Tibial nerve (tissue), 4 donors: ENCODE measurements at regions not wholly inside any gene's neighbourhood (a gene's known extent, or its start where the extent isn't known, plus 50 kb on each side); places are given as distances from the start of the nearest gene placed in this dataset.
"Not testable (repeated sequence)": the region's sequence is repeated elsewhere in the genome, so short reads cannot be mapped to it uniquely, and the experiment has no call there.

Source experiments
- DNase-seq, 2 donors: peaks; one replicate each; pipeline ENCODE4 v3.0.0-alpha.2; 2019; ENCODE audit warnings: low spot score in 2 of 2
- H3K27ac ChIP-seq, 4 donors: fragments of 200-600 bp; sonication (generic) in 3 of 4; one replicate each; pipeline ENCODE4 v1.5.1; 2017 to 2019; ENCODE audit warnings: mild to moderate bottlenecking in 1 of 4
- H3K27me3 ChIP-seq, 2 donors: fragments of 200-600 bp; sonication (generic) in 1 of 2; one replicate each; pipeline versions ENCODE4 v1.5.1 to v1.6.0; 2017 to 2019
- H3K36me3 ChIP-seq, 3 donors: fragments of 200-600 bp; sonication (generic); one replicate each; pipeline ENCODE4 v1.5.1; 2018 to 2019
- H3K4me1 ChIP-seq, 4 donors: fragments of 200-600 bp; sonication (generic) in 3 of 4; one replicate each; pipeline ENCODE4 v1.5.1; 2017 to 2019
- H3K4me3 ChIP-seq, 4 donors: fragments of 200-600 bp; sonication (generic) in 3 of 4; one replicate each; pipeline ENCODE4 v1.5.1; 2017 to 2019; ENCODE audit warnings: mild to moderate bottlenecking in 1 of 4, moderate library complexity in 1 of 4
- H3K9me3 ChIP-seq, 4 donors: fragments of 200-600 bp; sonication (generic) in 3 of 4; one replicate each; pipeline ENCODE4 v1.5.1; 2017 to 2019
- EP300 ChIP-seq, 2 donors: sonication (generic); formaldehyde crosslinking; IDR thresholded peaks; one replicate each; pipeline ENCODE4 v1.6.1; 2017; ENCODE audit warnings: antibody characterized with exemption in 2 of 2, mild to moderate bottlenecking in 1 of 2
- POLR2A ChIP-seq, 2 donors: fragments of 450-650 bp; IDR thresholded peaks; one replicate each; pipeline ENCODE4 v1.6.1; 2017; ENCODE audit warnings: antibody characterized with exemption in 2 of 2, mild to moderate bottlenecking in 2 of 2, moderate library complexity in 2 of 2
- WGBS, 2 donors: methylation state at CpG; one replicate each; pipeline ENCODE4 v1.1.5; 2018; 5-methylcytosine and 5-hydroxymethylcytosine counted together
- TF ChIP-seq, protein P1 (sequence below), 5 experiments: fragments of 200-600 bp in 3 of 5; fragments of 450-650 bp in 2 of 5; sonication (generic) in 3 of 5; IDR thresholded peaks; one replicate each; pipeline ENCODE4 v1.5.1; 2016 to 2019; ENCODE audit warnings: antibody characterized with exemption in 5 of 5, mild to moderate bottlenecking in 3 of 5, moderate library complexity in 2 of 5

DNA sequence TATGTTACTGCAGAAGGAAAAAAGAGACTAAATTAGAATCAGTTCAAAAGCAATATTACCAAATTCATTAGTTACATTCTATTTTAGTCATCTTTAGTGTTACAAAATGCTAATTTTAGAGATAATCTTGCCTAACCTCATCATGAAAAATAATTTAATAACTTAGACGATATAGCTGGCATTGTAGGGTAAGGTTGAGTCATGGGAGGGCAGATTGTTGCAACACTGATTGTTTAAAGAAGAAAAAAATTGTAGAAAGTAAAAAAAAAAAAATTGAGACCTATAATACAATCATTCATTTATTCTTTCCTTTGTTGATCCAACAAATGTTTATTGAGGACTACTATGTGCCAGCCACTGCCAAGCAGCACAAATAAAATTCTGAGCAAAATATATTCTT is 330.9 kb downstream of the GBA3 start:
- TF ChIP-seq POLR2A (IDR thresholded peaks at IDR 0.05) (no peak), EP300 (IDR thresholded peaks at IDR 0.05) (no peak)
- TF ChIP-seq, protein P1, sequence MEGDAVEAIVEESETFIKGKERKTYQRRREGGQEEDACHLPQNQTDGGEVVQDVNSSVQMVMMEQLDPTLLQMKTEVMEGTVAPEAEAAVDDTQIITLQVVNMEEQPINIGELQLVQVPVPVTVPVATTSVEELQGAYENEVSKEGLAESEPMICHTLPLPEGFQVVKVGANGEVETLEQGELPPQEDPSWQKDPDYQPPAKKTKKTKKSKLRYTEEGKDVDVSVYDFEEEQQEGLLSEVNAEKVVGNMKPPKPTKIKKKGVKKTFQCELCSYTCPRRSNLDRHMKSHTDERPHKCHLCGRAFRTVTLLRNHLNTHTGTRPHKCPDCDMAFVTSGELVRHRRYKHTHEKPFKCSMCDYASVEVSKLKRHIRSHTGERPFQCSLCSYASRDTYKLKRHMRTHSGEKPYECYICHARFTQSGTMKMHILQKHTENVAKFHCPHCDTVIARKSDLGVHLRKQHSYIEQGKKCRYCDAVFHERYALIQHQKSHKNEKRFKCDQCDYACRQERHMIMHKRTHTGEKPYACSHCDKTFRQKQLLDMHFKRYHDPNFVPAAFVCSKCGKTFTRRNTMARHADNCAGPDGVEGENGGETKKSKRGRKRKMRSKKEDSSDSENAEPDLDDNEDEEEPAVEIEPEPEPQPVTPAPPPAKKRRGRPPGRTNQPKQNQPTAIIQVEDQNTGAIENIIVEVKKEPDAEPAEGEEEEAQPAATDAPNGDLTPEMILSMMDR (IDR thresholded peaks at IDR 0.05) = no peak
- Histone ChIP-seq H3K27ac (no peak overlapping the region), H3K4me3 (no peak overlapping the region), H3K36me3 (no peaks in the 10 kb centered on the region), H3K27me3 (no peaks in the 10 kb centered on the region), H3K4me1 (peaks cover 0 to 6% (median 0%) of the 10 kb centered on the region in 4 donors), H3K9me3 (no peaks in the 10 kb centered on the region)
- no peak for DNase-seq
- WGBS, 2 donors = 43 to 53% methylated on average over 1 of the region's 1 CpG

DNA sequence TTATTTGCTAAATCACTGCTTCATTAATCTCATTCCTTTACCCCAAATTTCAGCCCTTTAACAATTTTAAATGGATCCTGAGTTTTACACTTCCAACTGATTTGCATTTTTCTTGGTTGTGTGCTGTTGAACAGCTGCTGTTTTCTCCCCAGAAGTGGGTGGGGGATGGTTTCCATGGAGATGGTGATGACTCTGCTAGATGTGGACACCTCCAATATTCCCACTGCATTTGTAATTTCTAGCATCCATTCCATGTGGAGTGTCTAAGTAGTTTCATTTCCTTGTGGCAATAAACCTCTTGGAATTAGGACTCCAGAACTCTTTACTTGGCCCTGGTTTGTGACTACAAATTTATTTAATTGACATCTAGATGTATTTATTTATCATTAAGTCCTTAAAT is 330.4 kb downstream of the GBA3 start:
- Histone ChIP-seq H3K4me3 (no peak overlapping the region), H3K4me1 (peaks cover 0 to 6% (median 0%) of the 10 kb centered on the region in 4 donors), H3K27me3 (no peaks in the 10 kb centered on the region), H3K27ac (no peak overlapping the region), H3K36me3 (no peaks in the 10 kb centered on the region), H3K9me3 (no peaks in the 10 kb centered on the region)
- TF ChIP-seq POLR2A (IDR thresholded peaks at IDR 0.05) = no peak
- no peak for TF ChIP-seq EP300 (IDR thresholded peaks at IDR 0.05)
- TF ChIP-seq, protein P1 (IDR thresholded peaks at IDR 0.05) = no peak
- DNase-seq = no peak

GRCh38 chr4:23022032-23022431 is 329.3 kb downstream of the GBA3 start:
- TF ChIP-seq POLR2A (IDR thresholded peaks at IDR 0.05) = no peak
- TF ChIP-seq, protein P1 (IDR thresholded peaks at IDR 0.05) = no peak
- TF ChIP-seq EP300 (IDR thresholded peaks at IDR 0.05) = no peak
- no peaks in the 10 kb centered on the region for H3K36me3 ChIP-seq
- no peak overlapping the region for H3K4me3 ChIP-seq
- DNase-seq = peak in 1 of 2 donors; percentile 8
- no peaks in the 10 kb centered on the region for H3K27me3 ChIP-seq
- H3K9me3 ChIP-seq = no peaks in the 10 kb centered on the region
- H3K4me1 ChIP-seq = peaks cover 0 to 6% (median 0%) of the 10 kb centered on the region in 4 donors
- H3K27ac ChIP-seq = no peak overlapping the region

- no peak overlapping the region for H3K4me3 ChIP-seq
- H3K36me3 ChIP-seq = no peaks in the 10 kb centered on the region
- peaks cover 0 to 6% (median 0%) of the 10 kb centered on the region in 4 donors for H3K4me1 ChIP-seq
- H3K9me3 ChIP-seq = no peaks in the 10 kb centered on the region
- H3K27me3 ChIP-seq = no peaks in the 10 kb centered on the region
- peak overlapping the region in 1 of 4 donors; percentile 19 for H3K27ac ChIP-seq
- WGBS, 2 donors = 53 to 62% methylated on average over 4 of the region's 4 CpGs
- no peak for DNase-seq
- TF ChIP-seq EP300 (IDR thresholded peaks at IDR 0.05) (no peak), POLR2A (IDR thresholded peaks at IDR 0.05) (no peak)
- TF ChIP-seq, protein P1 (IDR thresholded peaks at IDR 0.05) = no peak
These were observed 328.3 kb downstream of the GBA3 start for GRCh38 chr4:23021040-23021439.

DNA sequence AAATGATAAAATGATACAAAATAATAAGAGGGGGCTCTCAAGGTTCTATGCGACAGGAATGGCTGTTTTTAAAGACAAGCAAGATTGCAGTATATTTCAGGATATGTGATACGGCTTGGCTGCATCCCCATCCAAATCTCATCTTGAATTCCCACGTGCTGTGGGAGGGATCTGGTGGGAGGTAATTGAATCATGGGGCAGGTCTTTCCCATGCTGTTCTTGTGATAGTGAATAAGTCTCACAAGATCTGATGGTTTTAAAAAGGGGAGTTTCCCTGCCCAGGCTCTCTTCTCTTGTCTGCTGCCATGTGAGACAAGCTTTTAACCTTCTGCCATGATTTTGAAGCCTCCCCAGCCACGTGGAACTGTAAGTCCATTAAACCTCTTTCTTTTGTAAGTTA is 327.7 kb downstream of the GBA3 start:
- not testable (repeated sequence) for DNase-seq, H3K36me3 ChIP-seq, H3K9me3 ChIP-seq, H3K4me3 ChIP-seq, H3K27ac ChIP-seq, H3K4me1 ChIP-seq, H3K27me3 ChIP-seq
- 58 to 67% methylated on average over 4 of the region's 4 CpGs for whole genome bisulfite sequencing, 2 donors

GRCh38 chr4:23016981-23017380 is 324.2 kb downstream of the GBA3 start:
- DNase-seq = no peak
- H3K9me3 ChIP-seq = no peaks in the 10 kb centered on the region
- H3K36me3 ChIP-seq = no peaks in the 10 kb centered on the region
- peaks cover 0 to 6% (median 0%) of the 10 kb centered on the region in 4 donors for H3K4me1 ChIP-seq
- TF ChIP-seq EP300 (IDR thresholded peaks at IDR 0.05) (no peak), POLR2A (IDR thresholded peaks at IDR 0.05) (no peak)
- TF ChIP-seq, protein P1 (IDR thresholded peaks at IDR 0.05) = no peak
- no peak overlapping the region for H3K27ac ChIP-seq
- H3K27me3 ChIP-seq = no peaks in the 10 kb centered on the region
- WGBS, 2 donors = 93 to 96% methylated on average over 1 of the region's 1 CpG
- H3K4me3 ChIP-seq = no peak overlapping the region
